NOMO-1 treated with DMSO at 0.1 percent for 48 hours (cell line): ENCODE measurements at regions not wholly inside any gene's neighbourhood (a gene's known extent, or its start where the extent isn't known, plus 50 kb on each side); places are given as distances from the start of the nearest gene placed in this dataset.
A peak's percentile ranks its signal among the peaks of the same experiment; 100 is the strongest.

Source experiments
- DNase-seq: peaks from one replicate; lab custom pipeline; 2025; ENCODE audit not compliant: unreplicated experiment; lab: John Stamatoyannopoulos, UW

DNA sequence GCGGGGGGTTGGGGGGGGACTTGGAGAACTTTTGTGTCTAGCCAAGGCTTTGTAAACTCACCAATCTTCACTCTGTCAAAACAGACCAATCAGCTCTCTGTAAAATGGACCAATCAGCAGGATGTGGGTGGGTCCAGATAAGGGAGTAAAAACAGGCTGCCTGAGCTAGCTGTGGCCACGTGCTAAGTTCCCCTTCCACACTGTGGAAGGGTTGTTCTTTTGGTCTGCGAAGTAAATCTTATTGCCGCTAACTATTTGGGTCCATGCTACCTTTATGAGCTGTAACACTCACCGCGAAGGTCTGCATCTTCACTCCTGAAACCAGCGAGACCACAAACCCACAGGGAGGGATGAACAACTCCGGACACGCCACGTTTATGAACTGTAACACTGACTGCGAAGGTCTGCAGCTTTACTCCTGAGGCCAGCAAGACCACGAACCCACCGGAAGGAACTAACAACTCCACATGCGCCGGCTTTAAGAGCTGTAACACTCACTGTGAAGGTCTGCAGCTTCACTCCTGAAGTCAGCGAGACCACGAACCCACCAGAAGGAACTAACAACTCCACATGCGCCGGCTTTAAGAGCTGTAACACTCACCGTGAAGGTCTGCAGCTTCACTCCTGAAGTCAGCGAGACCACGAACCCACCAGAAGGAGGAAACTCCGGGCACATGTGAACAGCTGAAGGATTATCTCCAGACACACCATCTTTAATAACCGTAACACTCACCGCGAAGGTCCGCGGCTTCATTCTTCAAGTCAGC lies 186.6 kb downstream of the ID4 start:
- DNase-seq: peak; percentile 22

- DNase-seq: no peak
Observed at GRCh38 chr6:20024316-20024673, 187.1 kb downstream of the ID4 start.

GRCh38 chr6:20024978-20025377 lies 187.3 kb downstream of the MBOAT1 start:
- no peak for DNase-seq

DNA sequence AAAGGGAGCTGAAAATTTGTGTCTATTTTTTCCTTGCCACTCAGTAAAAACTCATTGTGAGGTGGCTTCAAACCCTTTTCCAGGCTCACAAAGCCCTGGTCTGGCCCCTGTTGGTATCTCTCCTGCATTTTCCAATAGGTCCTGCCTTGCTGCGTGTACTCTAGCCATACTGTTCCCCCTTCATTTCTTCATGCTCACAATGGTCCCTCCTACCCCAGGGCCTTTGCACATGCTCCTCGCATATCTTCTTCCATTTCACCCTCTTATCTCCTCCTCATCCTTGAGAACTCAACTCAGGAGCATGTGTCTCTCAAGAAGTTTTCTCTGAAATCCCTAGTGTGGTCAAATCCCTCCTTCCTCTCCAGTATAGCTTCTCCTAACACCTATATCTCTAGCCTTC lies 186.6 kb downstream of the MBOAT1 start:
- DNase-seq: no peak

DNA sequence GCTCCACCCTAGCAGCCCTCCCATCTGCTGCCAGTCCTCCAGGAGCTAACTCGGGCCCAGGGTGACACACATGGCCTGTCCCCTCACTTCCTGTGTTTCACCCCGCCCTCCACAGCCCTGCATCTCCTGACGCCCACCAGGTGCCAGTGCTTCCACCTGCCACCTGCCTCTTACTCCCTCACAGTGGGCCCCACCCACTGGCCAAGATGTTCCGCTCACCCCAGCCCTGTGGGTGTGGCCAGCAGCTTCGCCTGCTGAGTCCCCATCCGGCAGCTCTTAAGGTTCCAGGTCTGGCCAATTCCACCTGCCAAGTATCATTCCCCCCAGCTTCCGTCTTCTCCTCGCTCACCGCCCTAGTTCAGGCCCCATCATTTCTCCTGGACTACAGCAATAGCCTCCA lies 184.1 kb downstream of the MBOAT1 start:
- DNase-seq: no peak

DNA sequence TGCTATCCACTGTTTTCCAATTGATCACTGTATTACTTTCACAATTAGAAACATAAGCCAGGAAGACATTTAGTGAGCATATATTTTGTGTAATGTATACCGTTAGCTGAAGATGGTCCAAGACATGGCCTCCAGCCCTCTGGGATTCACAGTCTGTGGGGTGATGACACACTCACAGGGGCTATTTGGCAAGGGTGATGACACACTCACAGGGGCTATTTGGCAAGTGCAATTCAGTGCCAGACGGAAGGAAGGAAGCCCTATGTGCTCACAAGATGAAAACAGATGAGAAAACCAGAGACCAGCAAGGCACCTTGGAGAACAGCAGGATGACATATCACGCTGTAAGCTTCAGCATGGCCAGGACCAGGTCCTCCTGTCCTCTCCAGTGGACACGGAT lies 183.7 kb downstream of the MBOAT1 start:
- DNase-seq: no peak

- DNase-seq: no peak
Observed at GRCh38 chr6:20029979-20030378, 182.3 kb downstream of the MBOAT1 start.

DNA sequence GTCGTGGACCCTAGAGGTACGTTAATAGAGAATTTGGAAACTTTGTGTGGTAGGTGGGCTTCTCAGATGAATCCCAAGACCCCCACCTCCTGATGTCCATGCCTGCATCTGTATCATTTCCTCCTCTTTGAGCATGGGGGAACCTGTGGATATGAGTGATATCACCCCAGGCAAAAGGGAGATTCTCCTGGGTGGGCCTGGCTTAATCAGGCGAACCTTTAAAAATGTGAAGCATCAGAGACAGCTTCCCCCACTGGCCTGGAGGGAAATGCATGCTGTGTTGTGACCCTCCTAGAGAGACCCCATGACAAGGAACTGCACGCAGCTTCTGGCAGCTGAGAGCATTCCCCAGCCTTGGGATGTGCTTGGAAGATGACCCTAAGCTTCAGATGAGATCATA lies 180.9 kb downstream of the MBOAT1 start:
- no peak for DNase-seq

DNA sequence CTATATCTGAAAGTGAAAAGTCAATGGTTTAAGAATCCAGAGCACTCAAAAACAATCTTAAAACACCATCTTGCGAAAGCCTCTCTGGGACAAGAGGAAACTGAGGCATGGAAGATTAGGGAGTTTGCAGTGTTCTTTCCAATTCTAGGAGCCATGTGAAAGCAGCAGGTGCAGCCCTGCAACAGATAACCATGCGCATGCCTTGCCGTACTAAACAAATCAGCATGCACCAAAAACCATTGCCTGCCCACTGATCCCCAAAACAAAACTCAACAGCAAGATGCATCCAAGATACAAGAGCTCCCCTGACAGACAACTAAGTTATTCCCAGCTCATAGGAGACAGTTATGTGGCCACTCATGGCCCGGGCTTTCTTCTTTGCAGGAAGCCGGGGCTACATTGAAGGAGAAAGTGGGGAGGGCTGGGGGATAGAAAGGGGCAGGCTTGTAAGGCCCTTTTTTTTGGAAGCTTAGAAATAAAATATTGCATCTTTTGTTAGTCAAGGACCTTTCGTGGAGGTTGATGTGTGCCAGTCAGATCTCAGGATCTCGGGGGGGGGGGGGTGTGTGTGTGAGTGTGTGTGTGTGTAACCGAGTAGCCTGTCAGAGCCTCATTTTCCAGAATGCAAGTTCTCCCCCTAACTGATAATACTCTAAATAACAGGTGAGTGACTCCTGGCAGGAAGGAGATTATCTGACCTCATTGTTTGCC lies 178.4 kb downstream of the MBOAT1 start:
- DNase-seq: no peak

- DNase-seq: no peak
Observed at GRCh38 chr6:20034408-20034769, 177.9 kb downstream of the MBOAT1 start.

DNA sequence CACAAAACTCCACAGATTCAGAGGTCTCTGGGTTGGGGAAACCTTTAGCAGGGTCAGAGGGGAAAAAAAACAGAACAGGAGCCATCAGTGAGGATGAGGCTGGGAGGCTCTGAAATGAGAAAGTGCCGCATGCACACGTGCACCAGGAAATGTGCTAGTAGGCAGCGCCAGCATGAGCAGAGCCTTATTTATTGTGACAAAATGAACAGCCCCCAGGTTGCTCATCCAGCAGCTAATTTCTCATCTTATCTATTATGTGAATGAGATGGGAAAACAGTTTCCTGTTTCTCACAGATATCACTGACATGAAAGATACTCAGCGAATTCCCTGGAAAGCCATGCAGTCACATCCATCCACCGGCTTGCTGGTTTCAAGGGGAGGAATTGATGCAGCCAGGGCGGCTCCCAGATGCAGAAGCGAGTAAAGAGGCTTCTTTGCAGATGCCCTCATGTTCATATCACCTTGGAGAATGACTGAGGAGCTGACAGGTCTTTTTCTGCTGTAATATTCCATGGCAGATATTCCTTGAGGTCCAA lies 176.1 kb downstream of the MBOAT1 start:
- no peak for DNase-seq

DNA sequence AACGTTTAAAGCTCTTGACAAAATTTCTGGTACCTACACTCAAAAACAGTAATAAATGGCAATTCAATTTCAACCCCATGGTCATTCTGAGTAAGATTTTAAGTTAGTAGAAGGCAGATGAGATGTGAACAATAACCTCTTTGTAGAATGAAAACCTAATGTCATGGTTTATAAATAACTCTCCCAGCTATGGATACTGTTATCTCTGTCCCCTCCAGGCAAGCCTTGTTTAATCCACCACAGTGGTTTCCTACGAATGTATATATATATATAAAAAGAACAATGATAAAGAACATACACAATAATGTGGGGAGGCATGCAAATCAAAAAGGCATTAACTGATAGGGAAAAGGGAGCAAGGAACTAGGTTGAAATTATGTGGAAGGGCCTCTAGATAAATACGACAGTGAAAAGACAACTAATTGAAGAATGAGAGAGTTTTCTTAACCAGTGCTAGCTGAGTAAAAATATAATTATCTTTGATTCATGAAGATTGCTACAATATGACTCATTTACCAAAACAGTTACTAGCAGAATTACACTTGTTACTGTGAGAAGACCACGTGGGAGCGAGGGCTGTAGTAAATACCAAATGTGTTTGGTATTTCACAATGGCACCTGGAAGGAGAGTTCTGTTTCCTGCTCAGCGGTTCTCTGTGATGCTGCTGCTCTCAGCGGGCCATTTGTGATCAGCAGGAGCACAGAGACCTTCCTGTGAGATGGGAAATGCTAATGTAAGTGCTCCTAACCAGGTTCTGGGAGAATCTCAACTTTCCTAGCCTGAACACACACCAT lies 173.7 kb downstream of the MBOAT1 start:
- peak; percentile 30 for DNase-seq

DNA sequence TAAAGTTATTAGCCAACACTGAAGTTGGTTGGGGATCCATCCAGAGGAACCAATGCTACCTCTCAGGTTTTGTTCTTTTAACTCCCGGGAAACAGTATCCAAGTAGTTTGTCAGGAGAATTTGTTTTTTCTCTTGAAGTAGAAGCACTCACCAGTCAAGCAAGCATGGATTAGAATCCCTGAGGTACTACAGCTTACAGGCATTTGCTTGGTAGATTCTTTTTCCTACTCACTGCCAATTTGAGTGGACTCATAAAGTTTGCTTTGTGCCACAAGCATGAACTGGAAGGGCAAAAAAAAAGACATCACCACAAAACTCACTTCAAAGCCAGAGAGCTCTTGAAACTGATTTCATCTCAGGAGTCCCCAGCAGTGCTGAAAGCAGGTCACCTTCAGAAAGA lies 167.4 kb downstream of the MBOAT1 start:
- DNase-seq: no peak
